Hepatocyte (in vitro differentiated cells): ENCODE measurements at regions not wholly inside any gene's neighbourhood (a gene's known extent, or its start where the extent isn't known, plus 50 kb on each side); places are given as distances from the start of the nearest gene placed in this dataset.

Experiments used
- DNase-seq: peaks from one replicate; pipeline ENCODE4 v3.0.0-alpha.2; 2016; ENCODE audit warnings: low spot score
- H2AFZ ChIP-seq: fragments of 200-600 bp; sonication (generic); 2 replicates; pipeline ENCODE4 v1.6.0; 2016; ENCODE audit warnings: antibody characterized with exemption, mild to moderate bottlenecking
- H3K27ac ChIP-seq: fragments of 200-600 bp; sonication (generic); 2 replicates; pipeline ENCODE4 v1.5.1; 2016; ENCODE audit warnings: mild to moderate bottlenecking
- H3K27me3 ChIP-seq: fragments of 200-600 bp; sonication (generic); 2 replicates; pipeline ENCODE4 v1.6.1; 2016
- H3K36me3 ChIP-seq: fragments of 200-600 bp; sonication (generic); replicated peaks from 2 replicates; pipeline ENCODE4 v1.5.1; 2016; ENCODE audit warnings: low read depth; ENCODE audit not compliant: insufficient read depth
- H3K4me1 ChIP-seq: fragments of 200-600 bp; sonication (generic); 2 replicates; pipeline ENCODE4 v1.5.1; 2016; ENCODE audit warnings: mild to moderate bottlenecking, moderate library complexity; ENCODE audit not compliant: insufficient read depth
- H3K4me2 ChIP-seq: fragments of 200-600 bp; sonication (generic); 2 replicates; pipeline ENCODE4 v1.6.0; 2016
- H3K4me3 ChIP-seq: fragments of 200-600 bp; sonication (generic); 2 replicates; pipeline ENCODE4 v1.5.1; 2016; ENCODE audit warnings: mild to moderate bottlenecking
- H3K79me2 ChIP-seq: fragments of 200-600 bp; sonication (generic); 2 replicates; pipeline ENCODE4 v1.6.0; 2017; ENCODE audit warnings: mild to moderate bottlenecking
- H3K9me2 ChIP-seq: fragments of 200-600 bp; sonication (generic); replicated peaks from 2 replicates; pipeline ENCODE4 v1.6.0; 2017; ENCODE audit warnings: mild to moderate bottlenecking; ENCODE audit not compliant: insufficient read depth
- H3K9me3 ChIP-seq: fragments of 200-600 bp; sonication (generic); 2 replicates; pipeline ENCODE4 v1.5.1; 2016; ENCODE audit warnings: low read depth, mild to moderate bottlenecking
- H4K20me1 ChIP-seq: fragments of 200-600 bp; sonication (generic); 2 replicates; pipeline ENCODE4 v1.6.0; 2016; ENCODE audit warnings: mild to moderate bottlenecking; ENCODE audit not compliant: insufficient read depth, poor library complexity, severe bottlenecking
- EZH2 ChIP-seq: fragments of 200-600 bp; sonication (generic); IDR thresholded peaks from 2 replicates; pipeline ENCODE4 v1.6.1; 2016; ENCODE audit warnings: antibody characterized with exemption, mild to moderate bottlenecking, borderline replicate concordance
- EZH2phosphoT487 ChIP-seq: fragments of 200-600 bp; sonication (generic); IDR thresholded peaks from one replicate; pipeline ENCODE4 v1.6.1; 2018; ENCODE audit warnings: antibody characterized with exemption, mild to moderate bottlenecking, low read depth, moderate library complexity; ENCODE audit not compliant: unreplicated experiment, severe bottlenecking
- WGBS: methylation state at CpG from one replicate; pipeline ENCODE4 v1.1.6; 2016; ENCODE audit warnings: low lambda C conversion rate; ENCODE audit errors: missing lambda C conversion rate; 5-methylcytosine and 5-hydroxymethylcytosine counted together
- TF ChIP-seq, protein P1 (sequence below): fragments of 200-600 bp; sonication (generic); IDR thresholded peaks from 2 replicates; pipeline ENCODE4 v1.5.1; 2016; ENCODE audit warnings: antibody characterized with exemption, mild to moderate bottlenecking; ENCODE audit not compliant: poor library complexity

DNA sequence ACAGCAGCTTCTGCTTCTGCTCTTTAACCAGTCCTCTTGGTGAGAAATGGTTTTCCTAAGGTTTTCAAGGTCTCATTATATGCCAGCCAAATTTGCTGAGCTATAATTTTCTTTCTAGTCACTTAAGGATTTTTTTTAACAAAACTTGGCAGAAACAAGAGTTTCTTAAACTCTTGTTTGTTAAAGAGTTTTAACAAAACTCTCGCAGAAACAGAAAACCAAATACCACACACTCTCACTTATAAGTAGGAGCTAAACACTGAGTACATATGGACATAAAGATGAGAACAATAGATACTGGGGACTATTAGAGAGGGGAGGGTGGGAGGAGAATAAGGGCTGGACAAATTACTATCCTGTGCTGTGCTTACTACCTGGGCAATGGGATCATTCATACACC lies 908.3 kb downstream of the TUSC7 start:
- Histone ChIP-seq H3K4me3 (no peak overlapping the region), H3K79me2 (no peaks in the 10 kb centered on the region), H3K9me2 (no peaks in the 10 kb centered on the region), H3K36me3 (no peaks in the 10 kb centered on the region), H3K4me2 (no peak overlapping the region), H3K27ac (no peak overlapping the region), H3K9me3 (no peaks in the 10 kb centered on the region), H3K4me1 (no peaks in the 10 kb centered on the region), H4K20me1 (no peaks in the 10 kb centered on the region), H3K27me3 (no peaks in the 10 kb centered on the region), H2AFZ (no peak overlapping the region)
- no peak for DNase-seq
- TF ChIP-seq EZH2 (no peak), EZH2phosphoT487 (no peak)
- TF ChIP-seq, protein P1, sequence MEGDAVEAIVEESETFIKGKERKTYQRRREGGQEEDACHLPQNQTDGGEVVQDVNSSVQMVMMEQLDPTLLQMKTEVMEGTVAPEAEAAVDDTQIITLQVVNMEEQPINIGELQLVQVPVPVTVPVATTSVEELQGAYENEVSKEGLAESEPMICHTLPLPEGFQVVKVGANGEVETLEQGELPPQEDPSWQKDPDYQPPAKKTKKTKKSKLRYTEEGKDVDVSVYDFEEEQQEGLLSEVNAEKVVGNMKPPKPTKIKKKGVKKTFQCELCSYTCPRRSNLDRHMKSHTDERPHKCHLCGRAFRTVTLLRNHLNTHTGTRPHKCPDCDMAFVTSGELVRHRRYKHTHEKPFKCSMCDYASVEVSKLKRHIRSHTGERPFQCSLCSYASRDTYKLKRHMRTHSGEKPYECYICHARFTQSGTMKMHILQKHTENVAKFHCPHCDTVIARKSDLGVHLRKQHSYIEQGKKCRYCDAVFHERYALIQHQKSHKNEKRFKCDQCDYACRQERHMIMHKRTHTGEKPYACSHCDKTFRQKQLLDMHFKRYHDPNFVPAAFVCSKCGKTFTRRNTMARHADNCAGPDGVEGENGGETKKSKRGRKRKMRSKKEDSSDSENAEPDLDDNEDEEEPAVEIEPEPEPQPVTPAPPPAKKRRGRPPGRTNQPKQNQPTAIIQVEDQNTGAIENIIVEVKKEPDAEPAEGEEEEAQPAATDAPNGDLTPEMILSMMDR, result no peak
- WGBS, result 94% methylated on average over 1 of the region's 1 CpG

- H4K20me1 ChIP-seq, result no peaks in the 10 kb centered on the region
- H3K9me2 ChIP-seq, result no peaks in the 10 kb centered on the region
- H3K79me2 ChIP-seq, result no peaks in the 10 kb centered on the region
- H3K9me3 ChIP-seq, result no peaks in the 10 kb centered on the region
- no peaks in the 10 kb centered on the region for H3K27me3 ChIP-seq
- TF ChIP-seq EZH2, result no peak
- TF ChIP-seq, protein P1, result no peak
- no peak for TF ChIP-seq EZH2phosphoT487
- 92% methylated on average over 1 of the region's 1 CpG for WGBS
- no peak overlapping the region for H3K27ac ChIP-seq
- no peak for DNase-seq
- H2AFZ ChIP-seq, result no peak overlapping the region
- H3K4me1 ChIP-seq, result no peaks in the 10 kb centered on the region
- no peak overlapping the region for H3K4me2 ChIP-seq
- H3K4me3 ChIP-seq, result no peak overlapping the region
- no peaks in the 10 kb centered on the region for H3K36me3 ChIP-seq
These were observed 908.9 kb downstream of the TUSC7 start for GRCh38 chr3:117618462-117618861.

DNA sequence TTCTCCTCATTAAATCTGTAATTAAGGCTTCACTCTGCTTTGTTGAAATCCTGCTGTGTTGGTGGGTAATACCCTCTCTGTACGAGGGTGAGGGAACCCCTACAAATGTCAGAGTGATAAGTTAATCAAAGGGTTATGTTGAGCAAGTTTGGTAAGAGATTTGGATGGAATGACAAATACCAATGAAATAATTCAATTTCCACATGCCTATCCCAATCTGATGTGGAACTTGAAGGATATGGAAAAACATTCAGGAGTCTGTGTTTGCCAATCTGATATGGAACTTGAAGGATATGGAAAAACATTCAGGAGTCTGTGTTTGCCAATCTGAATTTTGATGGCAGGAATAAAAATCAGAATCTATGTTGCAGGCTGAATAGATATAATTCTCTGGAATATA lies 910.2 kb downstream of the TUSC7 start:
- 68% methylated on average over 1 of the region's 1 CpG for WGBS
- Histone ChIP-seq H3K9me3 (no peaks in the 10 kb centered on the region), H3K4me2 (no peak overlapping the region), H3K9me2 (no peaks in the 10 kb centered on the region), H2AFZ (no peak overlapping the region), H3K4me3 (no peak overlapping the region), H3K27me3 (no peaks in the 10 kb centered on the region), H3K27ac (no peak overlapping the region), H4K20me1 (no peaks in the 10 kb centered on the region), H3K4me1 (no peaks in the 10 kb centered on the region), H3K36me3 (no peaks in the 10 kb centered on the region), H3K79me2 (no peaks in the 10 kb centered on the region)
- DNase-seq, result no peak
- TF ChIP-seq, protein P1, result no peak
- no peak for TF ChIP-seq EZH2
- no peak for TF ChIP-seq EZH2phosphoT487

GRCh38 chr3:117622171-117622841 lies 912.7 kb downstream of the TUSC7 start:
- no peaks in the 10 kb centered on the region for H4K20me1 ChIP-seq
- no peaks in the 10 kb centered on the region for H3K79me2 ChIP-seq
- no peak overlapping the region for H3K27ac ChIP-seq
- H3K4me2 ChIP-seq, result no peak overlapping the region
- no peak overlapping the region for H3K4me3 ChIP-seq
- DNase-seq, result no peak
- no peaks in the 10 kb centered on the region for H3K36me3 ChIP-seq
- H3K4me1 ChIP-seq, result no peaks in the 10 kb centered on the region
- no peaks in the 10 kb centered on the region for H3K9me3 ChIP-seq
- H3K9me2 ChIP-seq, result no peaks in the 10 kb centered on the region
- H3K27me3 ChIP-seq, result no peaks in the 10 kb centered on the region
- no peak overlapping the region for H2AFZ ChIP-seq
- WGBS, result 64% methylated on average over 4 of the region's 4 CpGs
- no peak for TF ChIP-seq EZH2phosphoT487
- TF ChIP-seq EZH2, result no peak
